ENCODE measurements at regions not wholly inside any gene's neighbourhood (a gene's known extent, or its start where the extent isn't known, plus 50 kb on each side); places are given as distances from the start of the nearest gene placed in this dataset.
"Not testable (repeated sequence)": the region's sequence is repeated elsewhere in the genome, so short reads cannot be mapped to it uniquely, and the experiment has no call there.

DNA sequence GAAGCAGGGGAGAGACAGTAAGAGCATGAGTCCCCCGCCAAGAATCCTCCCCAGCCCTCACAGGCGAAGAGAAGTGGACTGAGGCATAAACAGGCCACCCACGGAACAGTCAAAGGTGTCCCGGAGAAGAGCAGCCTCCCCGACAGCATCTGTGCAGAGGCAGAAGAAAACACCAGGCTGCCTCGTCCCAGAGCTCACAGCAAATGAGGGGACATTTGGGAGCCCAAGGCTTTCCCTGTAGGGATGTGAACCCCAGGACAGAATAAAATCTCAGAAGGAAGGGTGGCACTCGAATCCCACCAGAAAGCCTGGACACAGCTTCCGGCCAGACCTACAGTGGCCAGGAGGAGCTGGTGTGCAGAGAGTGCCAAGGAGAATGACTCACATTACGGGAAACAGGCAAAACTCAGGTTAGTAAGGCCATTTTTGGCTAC, 90.4 kb downstream of the DLL1 start:
- DNase-seq (ENCODE audit: insufficient read length, low spot score) (no peak), FAIRE-seq (no peak)

DNA sequence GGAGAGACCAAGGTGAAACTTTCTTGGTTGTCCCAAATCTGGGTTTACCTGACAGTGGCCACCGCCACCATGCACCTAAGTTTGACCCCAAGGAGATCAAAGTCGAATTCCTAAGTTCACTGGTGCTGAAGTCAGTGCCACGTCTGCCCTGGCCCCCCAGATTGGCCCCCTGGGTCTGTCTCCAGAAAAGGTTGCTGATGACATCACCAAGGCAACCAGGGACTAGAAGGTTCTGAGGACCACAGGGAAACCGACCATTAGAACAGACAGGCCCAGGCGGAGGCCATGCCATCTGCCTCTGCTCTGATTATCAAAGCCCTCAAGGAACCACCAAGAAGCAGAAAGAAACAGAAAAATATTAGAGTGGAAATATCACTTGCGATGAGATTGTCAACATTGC, 91.2 kb downstream of the DLL1 start:
- FAIRE-seq: no peak
- DNase-seq (ENCODE audit: insufficient read length, low spot score): no peak

DNA sequence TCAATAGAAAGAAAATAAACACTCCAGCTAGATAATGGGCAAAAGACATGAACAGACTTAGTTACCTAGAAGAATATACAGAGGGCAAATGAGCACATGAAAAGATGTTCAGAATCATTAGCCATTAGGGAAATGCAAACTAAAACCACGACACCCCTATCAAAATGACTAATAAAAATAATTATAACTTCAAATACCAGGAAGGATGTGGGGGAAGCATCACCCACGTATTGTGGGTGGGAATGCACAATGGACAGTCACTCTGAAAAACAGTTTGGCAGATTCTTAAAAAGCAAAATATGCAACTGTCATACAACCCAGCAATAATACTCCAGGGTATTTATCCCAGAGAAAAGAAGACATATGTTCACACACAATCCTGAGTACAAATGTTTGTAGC, 92.6 kb downstream of the DLL1 start:
- FAIRE-seq (no peak), DNase-seq (ENCODE audit: insufficient read length, low spot score) (no peak)

DNA sequence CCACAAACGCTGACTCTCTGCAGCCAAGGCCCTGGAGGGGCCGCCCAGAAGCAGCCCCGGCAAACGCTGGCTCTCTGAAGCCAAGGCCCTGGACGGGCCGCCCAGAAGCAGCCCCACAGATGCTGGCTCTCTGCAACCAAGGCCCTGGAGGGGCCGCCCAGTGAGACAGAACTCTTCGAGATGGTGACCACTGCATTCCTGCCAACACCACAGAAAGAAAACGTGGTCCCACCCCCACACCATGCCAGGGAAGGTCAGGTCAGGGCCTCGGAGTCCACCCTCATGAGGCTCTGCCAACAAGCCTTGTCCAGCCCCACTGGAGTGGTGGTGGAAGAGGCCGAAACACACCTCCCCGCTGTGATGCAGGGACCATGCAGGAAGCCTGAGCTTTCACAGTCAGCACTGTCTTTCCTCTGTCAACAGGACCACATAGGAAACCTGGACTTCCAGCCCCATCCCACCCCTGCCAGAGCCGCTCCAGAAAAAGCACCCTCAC, 97.5 kb downstream of the DLL1 start:
- DNase-seq (ENCODE audit: insufficient read length, low spot score) (no peak), FAIRE-seq (no peak)

DNA sequence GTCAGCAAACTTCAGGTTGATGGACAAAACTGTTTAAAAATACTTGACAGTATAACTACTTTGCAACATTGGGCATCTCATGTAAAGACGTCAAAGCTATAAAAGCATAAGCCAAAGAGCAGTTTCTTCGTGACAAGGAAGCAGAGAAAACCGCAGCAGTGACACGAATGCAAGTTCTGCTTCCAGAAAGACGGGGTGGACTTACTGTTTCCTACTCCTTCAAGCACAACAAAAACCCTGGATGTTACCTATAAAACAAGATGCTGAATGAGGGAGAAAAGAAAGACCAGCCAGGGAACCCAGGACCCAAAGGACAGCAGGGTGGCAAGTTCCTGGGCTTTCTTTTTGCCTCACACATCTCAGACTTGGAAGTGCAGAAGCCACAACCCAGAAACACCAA, 98.0 kb downstream of the DLL1 start:
- no peak for FAIRE-seq
- no peak for DNase-seq (ENCODE audit: insufficient read length, low spot score)

DNA sequence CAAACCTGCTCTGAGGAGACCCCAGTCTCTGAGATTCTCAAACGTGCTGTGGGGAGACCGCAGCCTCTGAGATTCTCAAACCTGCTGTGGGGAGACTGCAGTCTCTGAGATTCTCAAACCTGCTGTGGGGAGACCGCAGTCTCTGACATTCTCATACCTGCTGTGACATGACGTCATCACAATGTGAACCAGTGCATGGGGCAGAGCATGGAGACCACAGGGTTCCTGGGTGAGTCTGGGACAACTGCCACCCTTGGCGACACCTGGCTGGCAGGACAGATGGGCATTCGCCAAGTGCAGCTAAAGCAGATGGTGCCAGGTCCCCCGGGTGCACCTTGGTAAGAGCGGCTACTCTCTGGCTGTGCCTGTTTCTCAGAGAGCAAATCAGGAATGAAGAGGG, 98.8 kb downstream of the DLL1 start:
- not testable (repeated sequence) for DNase-seq (ENCODE audit: insufficient read length, low spot score); FAIRE-seq

DNA sequence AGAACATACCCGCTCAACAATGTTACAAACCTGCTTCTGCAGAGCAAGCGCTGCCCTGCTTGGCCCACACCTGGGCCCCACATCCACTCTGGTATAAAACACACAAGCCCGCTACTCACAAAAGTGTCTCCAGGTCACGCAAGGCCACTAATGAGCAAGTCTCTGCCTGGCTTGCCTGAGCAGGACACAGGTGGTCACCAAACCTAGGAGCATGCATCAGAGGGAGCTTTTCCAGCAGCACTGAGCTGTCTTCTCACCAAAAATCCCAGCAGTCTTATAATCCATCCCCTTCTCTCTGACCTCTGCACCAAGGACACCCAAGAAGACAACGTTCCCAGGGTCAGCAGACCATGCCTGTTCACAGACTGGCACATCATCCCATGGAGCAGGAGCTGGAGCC, 100.8 kb downstream of the DLL1 start:
- FAIRE-seq: no peak
- DNase-seq (ENCODE audit: insufficient read length, low spot score): no peak

DNA sequence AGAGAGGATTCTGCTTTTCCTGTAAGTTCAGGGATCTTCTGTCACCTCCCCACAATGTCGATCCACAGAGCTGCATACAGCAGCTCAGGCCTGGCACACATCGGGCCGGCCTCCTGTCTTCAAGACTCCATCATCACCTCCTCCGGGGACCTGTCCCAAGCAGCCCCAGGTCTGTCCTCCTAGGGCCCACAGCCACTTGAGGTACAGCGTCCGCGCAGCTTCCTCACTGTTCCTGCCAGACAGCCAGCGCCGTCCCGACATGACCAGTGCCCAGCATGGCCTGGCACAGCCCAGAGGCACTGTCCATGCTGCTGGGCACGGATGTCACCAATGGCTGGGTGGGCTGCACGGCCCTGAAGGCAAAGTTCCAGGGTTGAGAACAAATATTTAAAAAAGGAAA, 101.6 kb downstream of the DLL1 start:
- FAIRE-seq (no peak), DNase-seq (ENCODE audit: insufficient read length, low spot score) (no peak)

DNA sequence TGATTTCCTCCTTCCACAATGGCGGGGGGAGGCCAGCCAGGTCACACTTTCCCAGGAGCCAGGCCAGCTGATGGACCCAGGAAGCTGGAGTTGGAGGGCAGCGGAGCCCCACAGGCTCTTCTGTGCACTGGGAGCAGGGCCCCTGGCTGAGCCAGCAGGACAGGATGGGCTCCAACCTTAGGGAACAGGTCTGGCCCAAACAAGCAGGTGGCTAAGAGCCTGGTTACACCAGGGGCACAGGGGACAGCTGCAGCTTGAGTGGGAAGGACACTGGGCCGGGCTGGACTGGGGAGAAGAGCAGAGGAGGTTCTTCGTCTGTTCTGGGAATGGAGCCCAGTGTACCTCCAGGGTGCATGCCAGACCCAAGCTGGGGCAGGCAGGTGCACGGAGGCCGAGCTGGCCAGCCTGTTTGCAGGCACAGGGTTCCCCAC, 102.3 kb downstream of the DLL1 start:
- FAIRE-seq (no peak), DNase-seq (ENCODE audit: insufficient read length, low spot score) (no peak)

DNA sequence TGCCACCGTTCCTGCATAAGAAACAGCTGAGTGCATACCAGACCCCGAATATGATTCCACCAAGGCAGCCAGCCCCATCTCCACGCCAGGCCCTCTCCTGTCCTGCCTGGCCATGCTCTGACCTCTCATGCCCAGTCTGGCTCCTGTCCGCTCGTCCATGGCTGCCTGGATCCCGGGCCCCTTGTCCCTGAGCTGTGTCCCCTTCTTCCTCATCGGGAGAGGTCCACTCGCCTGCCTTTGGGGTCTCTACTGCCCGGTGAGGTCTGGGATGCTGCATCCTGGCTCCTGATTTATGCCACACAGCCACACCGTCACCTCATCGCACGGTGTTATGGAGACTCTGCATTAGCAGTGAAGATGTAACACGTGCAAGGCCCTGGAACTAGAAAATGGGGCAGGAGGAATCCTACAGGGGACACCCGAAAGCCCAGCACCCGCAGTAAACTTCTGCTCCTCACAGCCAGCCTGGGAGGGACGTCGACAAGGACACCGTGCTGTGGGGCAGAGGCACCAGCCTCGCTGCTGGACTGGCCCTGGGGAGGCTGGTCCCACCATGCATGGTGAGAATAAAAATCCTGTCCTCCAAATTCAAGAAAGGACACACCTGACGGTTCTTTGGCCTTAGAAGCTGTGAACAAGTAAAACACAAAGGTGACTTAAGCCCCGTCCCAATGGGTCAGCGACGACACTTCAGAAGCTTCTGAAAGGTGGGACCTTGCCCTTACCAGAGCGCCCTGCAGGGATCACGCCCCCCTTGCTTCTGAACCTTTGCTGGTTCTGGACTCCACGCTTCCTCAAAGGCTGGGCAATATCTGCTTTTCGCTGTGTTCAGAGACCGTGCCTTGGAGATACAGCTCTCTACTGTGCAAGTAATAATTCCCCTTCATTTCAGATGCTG, 103.0 kb downstream of the DLL1 start:
- FAIRE-seq (no peak), DNase-seq (ENCODE audit: insufficient read length, low spot score) (no peak)

DNA sequence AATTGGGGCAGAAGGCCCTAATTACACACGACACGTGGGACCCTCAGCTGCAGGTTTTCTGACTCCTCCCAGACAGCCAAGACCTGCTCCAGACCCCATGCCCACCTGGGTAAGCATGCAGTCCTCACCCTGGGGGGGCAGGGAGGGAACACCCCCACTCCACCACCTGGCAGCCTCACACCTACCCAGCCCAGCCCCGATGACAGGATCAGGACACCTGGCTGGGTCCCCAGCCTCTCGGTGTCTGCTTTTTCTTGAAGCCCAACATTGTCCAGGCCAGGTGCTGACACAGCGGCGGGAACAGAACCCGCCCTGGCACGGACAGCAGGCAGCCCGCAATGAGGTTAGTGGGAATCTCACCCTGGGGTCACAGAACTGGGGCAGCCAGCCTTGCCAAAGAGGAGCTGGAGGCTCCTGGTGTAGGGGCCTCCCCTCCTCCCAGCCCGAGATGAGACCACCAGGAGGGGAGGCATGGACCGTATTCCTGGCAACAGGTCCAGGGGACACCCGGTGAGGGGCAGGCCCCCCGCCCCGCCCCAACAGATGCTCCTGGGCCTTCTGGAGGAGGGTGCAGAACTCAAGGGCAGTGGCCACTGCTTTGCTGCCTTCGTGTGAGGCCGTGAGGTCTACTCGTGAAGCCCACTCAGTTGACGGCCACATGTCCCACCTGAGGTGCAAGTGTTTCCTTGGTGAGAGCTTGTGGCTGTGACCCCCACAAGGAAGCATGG, 103.8 kb downstream of the DLL1 start:
- no peak for DNase-seq (ENCODE audit: insufficient read length, low spot score)
- no peak for FAIRE-seq

DNA sequence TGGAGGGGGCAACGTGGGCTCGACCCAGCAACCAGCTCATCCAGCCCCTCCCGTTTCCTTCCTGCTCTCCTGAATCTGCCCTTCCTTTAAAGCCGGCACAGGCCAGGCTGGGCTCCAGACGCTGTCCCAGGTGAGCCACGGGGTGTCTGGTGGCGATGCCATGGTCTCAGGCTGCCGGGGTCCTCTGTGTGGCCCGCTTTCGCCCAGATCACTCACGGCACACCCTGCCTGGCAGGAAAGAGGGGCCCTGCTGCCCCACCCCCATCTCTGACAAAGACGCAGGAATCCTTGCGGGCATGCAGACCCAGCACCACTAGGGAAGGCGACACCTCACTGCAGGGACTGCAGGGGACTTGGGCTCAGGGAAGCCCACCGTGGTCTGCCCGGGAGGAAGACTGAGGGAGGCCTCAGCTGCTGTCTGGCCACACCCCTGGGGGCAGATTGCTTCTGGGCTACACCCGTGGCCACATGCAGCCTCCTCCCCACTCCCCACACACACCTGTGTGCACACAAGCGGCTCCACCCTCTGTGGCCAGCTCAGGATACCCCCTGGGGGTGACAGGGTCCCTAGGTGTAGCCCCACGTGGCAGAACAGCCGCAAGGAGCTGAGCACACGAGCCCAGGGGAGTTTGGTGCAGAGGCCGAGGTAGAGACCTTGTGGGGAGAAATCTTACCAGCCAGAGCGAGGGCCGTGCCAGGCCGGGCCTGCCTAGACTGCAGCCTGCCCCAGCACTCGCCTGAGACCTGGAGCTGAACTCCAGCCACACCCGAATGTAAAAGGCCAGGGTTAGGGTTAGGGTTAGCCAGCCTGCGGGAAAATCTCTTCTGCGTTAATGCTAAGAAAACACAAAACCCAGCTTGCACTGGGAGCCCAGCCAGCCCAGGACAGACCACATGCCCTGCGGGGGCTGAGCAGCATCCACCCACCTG, 104.6 kb downstream of the DLL1 start:
- FAIRE-seq: no peak

DNA sequence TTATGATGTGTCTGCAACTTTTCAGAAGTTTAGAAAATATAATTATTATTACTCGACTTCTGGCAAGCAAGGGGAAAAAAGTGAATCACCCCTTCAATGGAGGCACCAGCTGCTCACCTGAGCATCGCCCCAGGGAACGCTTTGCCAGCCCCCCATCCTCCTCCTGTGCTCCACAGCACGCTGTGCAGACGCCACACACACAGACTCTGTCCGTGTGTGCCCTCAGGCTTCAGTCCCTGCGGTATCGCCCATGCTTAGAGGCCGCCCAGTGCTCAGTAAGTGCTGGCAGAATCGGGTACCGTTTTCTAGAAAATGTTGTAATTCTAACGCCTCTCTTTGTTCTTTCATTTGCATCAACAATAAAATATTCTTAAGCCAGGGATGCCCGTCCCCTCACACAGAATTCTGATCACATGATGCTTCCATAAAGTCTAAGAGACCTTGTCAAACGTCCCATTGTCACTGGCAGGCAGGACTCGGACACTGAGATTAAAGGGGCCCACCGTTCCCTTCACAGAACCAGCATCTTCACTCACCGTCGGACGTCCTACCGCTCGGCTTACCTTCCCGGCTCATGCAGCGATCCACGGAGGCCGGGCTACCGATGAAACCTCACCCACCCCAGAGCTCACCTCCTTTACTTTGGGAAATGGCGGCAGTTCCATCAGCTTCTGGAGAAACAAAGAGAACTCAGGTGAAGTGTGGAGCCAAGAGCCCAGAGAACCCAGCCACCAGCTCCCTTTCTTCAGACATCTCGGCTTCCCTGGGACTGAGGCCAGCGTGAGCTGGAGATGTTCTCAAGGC, 105.5 kb downstream of the DLL1 start:
- no peak for FAIRE-seq
- DNase-seq (ENCODE audit: insufficient read length, low spot score): no peak

More for the DNA sequence above, 104.6 kb downstream of the DLL1 start:
- DNase-seq (ENCODE audit: insufficient read length, low spot score): no peak

DNA sequence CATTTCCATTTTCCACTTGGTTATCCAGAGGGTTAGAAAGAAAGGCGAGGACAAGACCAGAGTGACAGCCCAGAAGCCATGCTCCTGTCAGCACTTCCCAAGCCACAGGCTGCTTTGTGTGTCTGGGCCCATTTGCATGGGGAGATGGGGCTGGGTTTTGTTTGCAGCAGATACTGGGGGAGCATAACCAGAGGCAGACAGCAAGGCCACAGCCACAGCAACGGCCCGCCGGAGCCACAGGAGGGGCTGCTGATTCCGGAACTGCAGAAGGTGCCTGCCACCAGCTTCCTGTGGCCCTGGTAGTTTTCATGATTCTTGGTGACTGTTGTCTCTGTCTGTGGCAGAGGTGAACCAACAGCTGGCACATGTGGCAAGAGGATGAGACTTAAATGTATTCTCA, 106.6 kb downstream of the DLL1 start:
- DNase-seq (ENCODE audit: insufficient read length, low spot score) (no peak), FAIRE-seq (no peak)

DNA sequence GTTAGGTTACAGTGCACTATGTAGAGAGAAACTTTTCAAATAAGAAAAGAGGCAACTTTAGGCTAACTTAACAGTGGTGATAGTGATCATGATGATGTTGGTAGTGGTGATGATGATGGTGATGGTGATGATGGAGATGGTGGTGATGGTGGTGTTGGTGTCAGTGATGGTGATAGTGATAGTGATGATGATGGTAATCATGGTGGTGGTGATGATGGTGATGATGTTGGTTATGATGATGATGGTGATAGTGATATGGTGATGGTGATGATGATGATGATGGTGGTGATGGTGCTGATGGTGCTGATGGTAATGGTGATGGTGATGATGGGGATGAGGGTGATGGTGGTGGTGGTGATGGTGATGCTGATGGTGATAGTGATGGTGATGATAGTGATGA, 107.4 kb downstream of the DLL1 start:
- DNase-seq (ENCODE audit: insufficient read length, low spot score) (no peak), FAIRE-seq (no peak)

DNA sequence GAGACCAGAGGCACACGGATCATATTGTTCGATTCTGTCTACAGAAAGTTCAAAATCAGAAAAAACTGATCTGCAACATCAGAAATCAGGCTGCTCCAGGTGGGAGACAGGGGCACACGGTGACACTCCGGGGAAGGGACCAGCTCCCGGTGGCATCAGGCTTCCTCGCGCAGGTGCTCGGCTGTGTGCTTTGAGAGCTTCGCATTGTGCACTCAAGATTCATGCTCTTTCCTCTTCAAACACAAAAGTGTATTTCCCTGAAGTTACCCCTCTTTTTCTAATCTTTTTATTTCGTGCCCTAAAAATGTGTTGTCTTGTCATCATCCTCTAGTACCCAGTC, 108.1 kb downstream of the DLL1 start:
- no peak for DNase-seq (ENCODE audit: insufficient read length, low spot score)
- FAIRE-seq: no peak

DNA sequence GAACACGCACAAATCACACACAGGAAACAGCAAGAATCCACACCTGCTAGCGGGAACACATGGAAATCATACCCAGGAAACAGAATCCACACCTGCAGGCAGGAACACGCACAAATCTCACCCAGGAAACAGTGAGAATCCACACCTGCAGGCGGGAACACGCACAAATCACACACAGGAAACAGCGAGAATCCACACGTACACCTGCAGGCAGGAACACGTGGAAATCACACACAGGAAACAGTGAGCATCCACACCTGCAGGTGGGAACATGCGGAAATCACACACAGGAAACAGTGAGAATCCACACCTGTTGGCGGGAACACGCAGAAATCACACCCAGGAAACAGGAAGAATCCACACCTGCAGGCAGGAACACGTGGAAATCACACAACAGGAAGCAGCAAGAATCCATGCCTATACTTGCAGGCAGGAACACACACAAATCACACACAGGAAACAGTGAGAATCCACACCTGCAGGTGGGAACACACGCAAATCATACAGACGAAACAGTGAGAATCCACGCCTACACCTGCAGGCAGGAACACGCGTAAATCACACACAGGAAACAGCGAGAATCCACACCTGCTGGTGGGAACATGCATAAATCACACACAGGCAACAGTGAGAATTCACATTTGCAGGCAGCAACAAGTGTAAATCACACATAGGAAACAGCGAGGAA, 108.6 kb downstream of the DLL1 start:
- no peak for DNase-seq (ENCODE audit: insufficient read length, low spot score)
- FAIRE-seq: no peak

DNA sequence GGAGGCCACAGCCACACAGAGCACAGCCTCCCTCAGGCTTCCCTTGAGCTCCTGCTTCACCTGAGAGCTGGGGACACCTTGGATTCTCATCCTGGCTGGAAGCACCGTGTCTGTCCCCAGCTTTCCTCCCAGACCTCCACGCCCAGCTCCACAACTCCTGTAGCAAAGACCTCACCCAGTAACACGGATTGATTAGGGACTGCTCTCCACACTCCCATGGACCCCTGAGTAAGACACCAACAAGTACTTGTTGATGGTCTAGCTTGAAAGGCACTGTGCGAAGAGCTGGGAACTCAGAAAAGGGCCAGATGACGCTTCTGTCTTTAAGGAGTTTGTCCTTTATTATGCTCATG, 109.6 kb downstream of the DLL1 start:
- no peak for FAIRE-seq
- DNase-seq (ENCODE audit: insufficient read length, low spot score): no peak

DNA sequence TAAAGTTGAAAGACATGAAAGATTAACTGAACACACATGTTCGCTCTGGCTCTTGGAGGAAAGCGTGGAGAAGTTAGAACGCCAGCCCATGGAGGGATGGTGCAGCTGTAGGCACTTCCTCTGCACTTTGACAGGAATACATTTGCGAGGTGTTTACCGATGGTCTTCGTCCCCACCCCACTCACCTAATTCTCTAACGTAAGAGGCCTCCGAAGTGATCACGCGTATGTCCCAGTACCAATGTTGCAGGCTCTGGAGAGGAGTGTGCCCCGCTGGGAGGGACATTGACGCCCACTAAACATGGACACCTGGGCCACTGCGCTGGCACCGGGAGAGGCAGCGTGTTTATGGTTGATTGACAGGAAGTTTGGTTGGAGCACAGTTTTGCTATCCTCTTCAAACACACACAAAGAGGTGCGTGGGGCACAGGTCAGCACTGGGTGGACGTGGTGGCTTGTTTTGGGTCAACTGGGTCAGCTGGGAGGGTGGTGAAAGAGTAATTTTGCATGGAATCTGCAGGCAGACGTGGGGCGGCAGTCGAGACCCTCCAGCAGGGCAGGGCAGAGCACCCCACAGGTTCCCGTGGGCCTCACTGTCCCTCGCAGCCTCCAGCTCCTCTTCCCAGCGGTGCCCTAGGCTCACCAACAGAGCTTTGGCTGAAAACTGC, 110.1 kb downstream of the DLL1 start:
- FAIRE-seq: no peak
- no peak for DNase-seq (ENCODE audit: insufficient read length, low spot score)
